Esophagus muscularis mucosa (tissue), 4 donors: ENCODE measurements at regions not wholly inside any gene's neighbourhood (a gene's known extent, or its start where the extent isn't known, plus 50 kb on each side); places are given as distances from the start of the nearest gene placed in this dataset.

Experiments
- DNase-seq: peaks from one replicate; pipeline ENCODE4 v3.0.0-alpha.2; 2017; ENCODE audit errors: extremely low spot score
- H3K27ac ChIP-seq, 4 donors: fragments of 200-600 bp; sonication (generic); replicated peaks in 1 of 4; 1 replicate in 3 of 4; 2 replicates in 1 of 4; pipeline ENCODE4 v1.5.1; 2016 to 2019; ENCODE audit warnings: mild to moderate bottlenecking in 1 of 4
- H3K27me3 ChIP-seq, 4 donors: fragments of 200-600 bp; sonication (generic); one replicate each; pipeline versions ENCODE4 v1.5.1 to v1.6.0; 2016 to 2019
- H3K36me3 ChIP-seq, 4 donors: fragments of 200-600 bp; sonication (generic); one replicate each; pipeline ENCODE4 v1.5.1; 2016 to 2019
- H3K4me1 ChIP-seq, 4 donors: fragments of 200-600 bp; sonication (generic); one replicate each; pipeline ENCODE4 v1.5.1; 2016 to 2019
- H3K4me3 ChIP-seq, 4 donors: fragments of 200-600 bp; sonication (generic); 1 replicate in 2 of 4; 2 replicates in 2 of 4; pipeline ENCODE4 v1.5.1; 2016 to 2019; ENCODE audit warnings: mild to moderate bottlenecking in 4 of 4, moderate library complexity in 1 of 4
- H3K9me3 ChIP-seq, 4 donors: fragments of 200-600 bp; sonication (generic); 1 replicate in 3 of 4; 2 replicates in 1 of 4; pipeline ENCODE4 v1.5.1; 2016 to 2019
- EP300 ChIP-seq: sonication (generic); formaldehyde crosslinking; IDR thresholded peaks from one replicate; pipeline ENCODE4 v1.6.1; 2017; ENCODE audit warnings: antibody characterized with exemption
- POLR2A ChIP-seq: fragments of 450-650 bp; IDR thresholded peaks from one replicate; pipeline ENCODE4 v1.6.1; 2017; ENCODE audit warnings: antibody characterized with exemption, moderate library complexity, mild to moderate bottlenecking, low read depth
- POLR2AphosphoS5 ChIP-seq, 2 donors: sonication (generic); formaldehyde crosslinking; IDR thresholded peaks; one replicate each; pipeline ENCODE4 v1.6.1; 2017; ENCODE audit warnings: antibody characterized with exemption in 2 of 2
- WGBS: methylation state at CpG from one replicate; pipeline ENCODE4 v1.1.5; 2018; 5-methylcytosine and 5-hydroxymethylcytosine counted together
- intact Hi-C: fragments of 100-400 bp; cut with DNase I; formaldehyde crosslinking; loops from one replicate; pipeline ENCODE4 v1.15.1; 2023
- TF ChIP-seq, protein P1 (sequence below), 3 experiments: fragments of 200-600 bp in 2 of 3; fragments of 450-650 bp in 1 of 3; sonication (generic) in 2 of 3; IDR thresholded peaks; one replicate each; pipeline ENCODE4 v1.5.1; 2017 to 2019; ENCODE audit warnings: antibody characterized with exemption in 3 of 3, mild to moderate bottlenecking in 2 of 3, moderate library complexity in 1 of 3

DNA sequence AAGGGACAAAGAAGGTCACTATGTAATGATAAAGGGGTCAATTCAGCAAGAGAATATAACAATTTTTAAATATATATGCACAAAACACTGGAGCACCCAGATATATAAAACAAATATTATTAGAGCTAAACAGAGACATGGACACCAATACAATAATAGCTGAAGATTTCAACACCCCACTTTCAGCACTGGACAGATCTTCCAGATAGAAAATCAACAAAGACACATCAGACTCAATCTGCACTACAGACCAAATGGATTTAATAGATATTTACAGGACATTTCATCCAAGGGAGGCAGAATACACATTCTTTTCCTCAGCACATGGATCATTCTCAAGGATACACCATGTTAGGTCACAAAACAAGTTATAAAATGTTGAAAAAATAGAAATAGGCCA, 111.4 kb downstream of the SOX3 start:
- Histone ChIP-seq H3K4me1 (no peaks in the 10 kb centered on the region), H3K27ac (no peak overlapping the region), H3K27me3 (no peaks in the 10 kb centered on the region), H3K4me3 (no peak overlapping the region), H3K9me3 (no peaks in the 10 kb centered on the region), H3K36me3 (no peaks in the 10 kb centered on the region)
- TF ChIP-seq POLR2AphosphoS5 (IDR thresholded peaks at IDR 0.05) (no peak), POLR2A (no peak), EP300 (no peak)
- TF ChIP-seq, protein P1, sequence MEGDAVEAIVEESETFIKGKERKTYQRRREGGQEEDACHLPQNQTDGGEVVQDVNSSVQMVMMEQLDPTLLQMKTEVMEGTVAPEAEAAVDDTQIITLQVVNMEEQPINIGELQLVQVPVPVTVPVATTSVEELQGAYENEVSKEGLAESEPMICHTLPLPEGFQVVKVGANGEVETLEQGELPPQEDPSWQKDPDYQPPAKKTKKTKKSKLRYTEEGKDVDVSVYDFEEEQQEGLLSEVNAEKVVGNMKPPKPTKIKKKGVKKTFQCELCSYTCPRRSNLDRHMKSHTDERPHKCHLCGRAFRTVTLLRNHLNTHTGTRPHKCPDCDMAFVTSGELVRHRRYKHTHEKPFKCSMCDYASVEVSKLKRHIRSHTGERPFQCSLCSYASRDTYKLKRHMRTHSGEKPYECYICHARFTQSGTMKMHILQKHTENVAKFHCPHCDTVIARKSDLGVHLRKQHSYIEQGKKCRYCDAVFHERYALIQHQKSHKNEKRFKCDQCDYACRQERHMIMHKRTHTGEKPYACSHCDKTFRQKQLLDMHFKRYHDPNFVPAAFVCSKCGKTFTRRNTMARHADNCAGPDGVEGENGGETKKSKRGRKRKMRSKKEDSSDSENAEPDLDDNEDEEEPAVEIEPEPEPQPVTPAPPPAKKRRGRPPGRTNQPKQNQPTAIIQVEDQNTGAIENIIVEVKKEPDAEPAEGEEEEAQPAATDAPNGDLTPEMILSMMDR (IDR thresholded peaks at IDR 0.05): no peak
- intact Hi-C loops: no loop called here
- no peak for DNase-seq

DNA sequence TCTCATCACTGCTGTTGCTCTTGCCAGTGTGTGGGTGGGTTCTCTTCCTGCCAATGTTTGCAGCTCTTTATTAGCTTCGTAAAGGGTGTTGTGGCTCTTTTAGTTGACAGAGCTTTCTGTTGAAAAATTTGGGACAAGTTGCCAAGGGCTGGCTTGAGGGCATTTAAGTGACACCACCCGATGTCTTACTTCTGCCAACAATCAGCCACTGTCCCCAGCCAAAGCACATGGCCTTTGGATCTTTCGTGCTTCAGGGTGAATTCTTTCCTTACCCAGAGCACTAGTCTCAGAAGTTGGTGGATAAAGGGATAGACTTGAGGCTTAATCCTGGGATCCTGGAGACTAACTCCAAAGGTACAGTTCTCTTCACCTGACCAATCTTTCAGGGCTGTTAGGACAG, 113.6 kb downstream of the SOX3 start:
- TF ChIP-seq POLR2A (no peak), EP300 (no peak), POLR2AphosphoS5 (IDR thresholded peaks at IDR 0.05) (no peak)
- TF ChIP-seq, protein P1 (IDR thresholded peaks at IDR 0.05): no peak
- intact Hi-C loops: no loop called here
- 43% methylated on average over 3 of the region's 3 CpGs for WGBS

DNA sequence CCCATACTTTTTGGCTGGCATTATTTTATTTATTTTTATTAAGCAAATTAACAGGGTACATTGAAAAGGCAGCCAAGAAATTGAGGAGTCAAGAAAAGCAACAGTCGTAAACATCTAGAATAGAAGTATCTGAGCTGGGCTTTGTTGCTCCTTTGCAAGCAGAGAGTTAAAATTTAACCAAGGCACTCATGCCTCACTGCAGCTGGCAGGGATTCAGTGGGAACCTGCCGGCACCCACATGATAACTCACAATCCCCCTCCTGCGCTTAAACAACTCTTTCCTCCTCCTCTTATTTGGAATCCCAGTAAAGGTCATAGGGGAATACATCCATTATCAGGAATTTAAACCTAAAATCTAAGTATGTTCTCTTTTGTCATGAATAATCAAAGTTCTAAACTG, 115.5 kb downstream of the SOX3 start:
- H3K4me3 ChIP-seq: no peak overlapping the region
- DNase-seq: no peak
- H3K27ac ChIP-seq: no peak overlapping the region
- H3K36me3 ChIP-seq: no peaks in the 10 kb centered on the region
- H3K27me3 ChIP-seq: no peaks in the 10 kb centered on the region
- TF ChIP-seq, protein P1 (IDR thresholded peaks at IDR 0.05): no peak
- TF ChIP-seq POLR2A: no peak
- no peak for TF ChIP-seq POLR2AphosphoS5 (IDR thresholded peaks at IDR 0.05)
- TF ChIP-seq EP300: no peak
- no peaks in the 10 kb centered on the region for H3K4me1 ChIP-seq
- 53% methylated on average over 3 of the region's 3 CpGs for WGBS
- intact Hi-C loops: no loop called here
- no peaks in the 10 kb centered on the region for H3K9me3 ChIP-seq

More for the DNA sequence above, 113.6 kb downstream of the SOX3 start:
- no peaks in the 10 kb centered on the region for H3K4me1 ChIP-seq
- no peaks in the 10 kb centered on the region for H3K36me3 ChIP-seq
- DNase-seq: no peak
- H3K27ac ChIP-seq: no peak overlapping the region
- no peaks in the 10 kb centered on the region for H3K9me3 ChIP-seq
- no peak overlapping the region for H3K4me3 ChIP-seq
- no peaks in the 10 kb centered on the region for H3K27me3 ChIP-seq

DNA sequence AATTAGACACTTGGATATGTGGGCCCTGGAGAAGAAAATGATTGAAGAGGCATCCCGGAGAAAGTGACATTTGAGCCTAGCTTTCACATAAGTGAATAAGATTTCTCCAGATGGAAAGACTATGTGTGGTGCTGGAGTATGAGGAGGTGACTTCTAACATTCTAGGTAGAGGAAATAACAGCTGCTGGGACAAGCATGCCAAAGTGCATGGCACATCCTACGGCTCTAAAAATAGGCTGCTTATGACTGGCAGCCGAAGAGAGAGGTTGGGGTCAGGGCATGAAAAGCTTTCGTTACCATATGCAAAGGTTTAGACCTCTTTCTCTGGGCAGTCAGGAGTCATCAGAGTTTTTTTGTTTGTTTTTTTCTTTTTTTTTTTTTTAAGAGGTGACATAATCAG, 142.0 kb downstream of the SOX3 start:
- no peaks in the 10 kb centered on the region for H3K4me1 ChIP-seq
- no peak for TF ChIP-seq EP300
- no peak for TF ChIP-seq POLR2AphosphoS5 (IDR thresholded peaks at IDR 0.05)
- TF ChIP-seq, protein P1 (IDR thresholded peaks at IDR 0.05): no peak
- TF ChIP-seq POLR2A: no peak
- no peaks in the 10 kb centered on the region for H3K9me3 ChIP-seq
- no peak for DNase-seq
- H3K4me3 ChIP-seq: no peak overlapping the region
- H3K27ac ChIP-seq: no peak overlapping the region
- H3K36me3 ChIP-seq: no peaks in the 10 kb centered on the region
- WGBS: 73% methylated on average over 4 of the region's 4 CpGs
- H3K27me3 ChIP-seq: no peaks in the 10 kb centered on the region
- intact Hi-C loops: no loop called here

DNA sequence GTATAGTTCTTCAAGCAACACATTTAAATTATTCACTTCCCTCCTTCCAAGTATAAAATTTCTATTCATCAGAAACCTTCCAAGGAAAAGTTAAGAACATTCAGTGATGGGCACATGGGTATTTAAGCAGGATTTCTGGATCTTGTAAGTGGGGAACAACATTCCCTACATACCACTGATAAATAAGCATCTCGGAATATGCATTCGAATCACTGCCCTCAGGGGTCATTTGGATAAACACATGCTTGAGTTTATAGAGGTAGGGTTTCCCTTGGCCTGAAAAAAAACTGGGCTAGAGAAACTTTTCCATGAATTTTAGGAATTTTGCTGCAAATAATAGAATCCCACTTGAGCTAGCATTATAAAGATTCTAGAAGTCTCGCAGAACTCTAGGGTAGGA, 143.9 kb downstream of the SOX3 start:
- H3K9me3 ChIP-seq: no peaks in the 10 kb centered on the region
- no peak for TF ChIP-seq POLR2A
- TF ChIP-seq POLR2AphosphoS5 (IDR thresholded peaks at IDR 0.05): no peak
- TF ChIP-seq, protein P1 (IDR thresholded peaks at IDR 0.05): no peak
- H3K4me3 ChIP-seq: no peak overlapping the region
- no peak overlapping the region for H3K27ac ChIP-seq
- no peaks in the 10 kb centered on the region for H3K27me3 ChIP-seq
- intact Hi-C loops: no loop called here
- no peak for DNase-seq
- H3K36me3 ChIP-seq: no peaks in the 10 kb centered on the region
- 61% methylated on average over 3 of the region's 3 CpGs for WGBS
- H3K4me1 ChIP-seq: no peaks in the 10 kb centered on the region
